NOMO-1 treated with dmso at 0.1 percent for 144 hours (cell line): ENCODE measurements at regions not wholly inside any gene's neighbourhood (a gene's known extent, or its start where the extent isn't known, plus 50 kb on each side); places are given as distances from the start of the nearest gene placed in this dataset.

Experiments used
- DNase-seq: peaks from one replicate; lab custom pipeline; 2025; ENCODE audit not compliant: unreplicated experiment; lab: John Stamatoyannopoulos, UW

- no peak for DNase-seq
Observed at GRCh38 chr4:125741825-125742452, 427.2 kb downstream of the FAT4 start.

- no peak for DNase-seq
Observed at GRCh38 chr4:125744891-125745364, 430.2 kb downstream of the FAT4 start.

- no peak for DNase-seq
Observed at GRCh38 chr4:125749354-125749753, 434.6 kb downstream of the FAT4 start.

- DNase-seq, result no peak
Observed at GRCh38 chr4:125750399-125750798, 435.6 kb downstream of the FAT4 start.

GRCh38 chr4:125750828-125751466 lies 436.2 kb downstream of the FAT4 start:
- no peak for DNase-seq

- DNase-seq, result no peak
Observed at GRCh38 chr4:125758438-125758837, 443.7 kb downstream of the FAT4 start.

GRCh38 chr4:125760201-125760819 lies 445.6 kb downstream of the FAT4 start:
- no peak for DNase-seq

- DNase-seq, result no peak
Observed at GRCh38 chr4:125760956-125761355, 446.2 kb downstream of the FAT4 start.

- DNase-seq, result no peak
Observed at GRCh38 chr4:125762537-125762936, 447.8 kb downstream of the FAT4 start.

- DNase-seq, result no peak
Observed at GRCh38 chr4:125765941-125766340, 451.2 kb downstream of the FAT4 start.

- DNase-seq, result no peak
Observed at GRCh38 chr4:125770814-125771398, 456.2 kb downstream of the FAT4 start.

- DNase-seq, result no peak
Observed at GRCh38 chr4:125772680-125773079, 457.9 kb downstream of the FAT4 start.

GRCh38 chr4:125773502-125773901 lies 458.7 kb downstream of the FAT4 start:
- DNase-seq, result no peak

- DNase-seq, result no peak
Observed at GRCh38 chr4:125773931-125774330, 459.2 kb downstream of the FAT4 start.

GRCh38 chr4:125776146-125776545 lies 461.4 kb downstream of the FAT4 start:
- DNase-seq, result no peak

- DNase-seq, result no peak
Observed at GRCh38 chr4:125780164-125780563, 465.4 kb downstream of the FAT4 start.

- no peak for DNase-seq
Observed at GRCh38 chr4:125780747-125781146, 466.0 kb downstream of the FAT4 start.

- DNase-seq, result no peak
Observed at GRCh38 chr4:125781651-125782050, 466.9 kb downstream of the FAT4 start.

GRCh38 chr4:125784741-125785140 lies 470.0 kb downstream of the FAT4 start:
- no peak for DNase-seq

GRCh38 chr4:125787707-125788106 lies 473.0 kb downstream of the FAT4 start:
- DNase-seq, result no peak

- no peak for DNase-seq
Observed at GRCh38 chr4:125789023-125789422, 474.3 kb downstream of the FAT4 start.

GRCh38 chr4:125791896-125792295 lies 477.1 kb downstream of the FAT4 start:
- DNase-seq, result no peak
